B cell (primary cell): ENCODE measurements at regions not wholly inside any gene's neighbourhood (a gene's known extent, or its start where the extent isn't known, plus 50 kb on each side); places are given as distances from the start of the nearest gene placed in this dataset.

Experiments
- ATAC-seq: fragments of 200-7000 bp; cut with Tn5 transposase; one replicate; pipeline ENCODE4 v1.10.0; 2021; ENCODE audit warnings: low read depth, mild to moderate bottlenecking, moderate number of reproducible peaks, moderate library complexity
- CTCF ChIA-PET: fragments of 350-600 bp; sonication (Branson Sonifier 250); formaldehyde crosslinking; loops from one replicate; lab custom pipeline; 2021; ENCODE audit warnings: antibody characterized with exemption, inconsistent platforms; lab: Charles Lee
- POLR2A ChIA-PET: fragments of 350-600 bp; sonication (Branson Sonifier 250); formaldehyde crosslinking; loops from one replicate; lab custom pipeline; 2021; ENCODE audit warnings: antibody characterized with exemption; lab: Charles Lee
- DNase-seq: peaks from one replicate; pipeline ENCODE4 v3.0.0; 2013
- H2AFZ ChIP-seq: 2 replicates; pipeline ENCODE4 v1.6.1; 2012; ENCODE audit warnings: mild to moderate bottlenecking, low read depth, low read length; ENCODE audit not compliant: insufficient read depth, poor library complexity, severe bottlenecking
- H3K27ac ChIP-seq, 2 donors: 1 replicate in 1 of 2; 2 replicates in 1 of 2; pipeline ENCODE4 v1.5.1; 2012 to 2013; ENCODE audit warnings: low read length in 2 of 2, mild to moderate bottlenecking in 2 of 2, moderate library complexity in 1 of 2
- H3K27me3 ChIP-seq, 4 experiments: fragments of 200-600 bp in 1 of 4; sonication (generic) in 1 of 4; replicated peaks in 1 of 4; 1 replicate in 2 of 4; 2 replicates in 2 of 4; pipeline versions ENCODE4 v1.6.1 to v1.7.0; 2013 to 2016; ENCODE audit warnings: low read length in 3 of 4, mild to moderate bottlenecking in 2 of 4, mixed read lengths in 1 of 4, moderate library complexity in 1 of 4; ENCODE audit not compliant: insufficient read depth in 4 of 4, control insufficient read depth in 3 of 4; ENCODE audit errors: control extremely low read depth in 1 of 4
- H3K36me3 ChIP-seq, 2 experiments: replicated peaks in 1 of 2; 1 replicate in 1 of 2; 2 replicates in 1 of 2; pipeline versions ENCODE4 v1.6.1 to v1.7.1; 2013; ENCODE audit warnings: low read length in 1 of 2; ENCODE audit not compliant: insufficient read depth in 2 of 2, control insufficient read depth in 1 of 2; ENCODE audit errors: control extremely low read depth in 1 of 2, extremely low read depth in 1 of 2
- H3K4me1 ChIP-seq, 2 donors: fragments of 200-600 bp in 1 of 2; sonication (generic) in 1 of 2; 1 replicate in 1 of 2; 2 replicates in 1 of 2; pipeline versions ENCODE4 v1.5.1 to v1.6.1; 2013 to 2017; ENCODE audit warnings: low read length in 2 of 2; ENCODE audit not compliant: control insufficient read depth in 2 of 2, insufficient read depth in 2 of 2
- H3K4me2 ChIP-seq: replicated peaks from 2 replicates; pipeline ENCODE3; 2012; ENCODE audit warnings: mild to moderate bottlenecking, low read depth, low read length; ENCODE audit not compliant: poor library complexity, severe bottlenecking
- H3K4me3 ChIP-seq, 5 experiments: fragments of 200-600 bp in 1 of 5; sonication (generic) in 1 of 5; 1 replicate in 3 of 5; 2 replicates in 2 of 5; pipeline versions ENCODE4 v1.5.1 to v1.7.0; 2011 to 2016; ENCODE audit warnings: low read length in 4 of 5, mild to moderate bottlenecking in 4 of 5, low read depth in 2 of 5, control low read depth in 1 of 5, moderate library complexity in 1 of 5; ENCODE audit not compliant: insufficient read depth in 1 of 5; ENCODE audit errors: control extremely low read depth in 1 of 5, extremely low read depth in 1 of 5
- H3K79me2 ChIP-seq: fragments of 200-600 bp; sonication (generic); one replicate; pipeline ENCODE4 v1.6.0; 2016; ENCODE audit warnings: low read length; ENCODE audit not compliant: control insufficient read depth, insufficient read depth
- H3K9ac ChIP-seq: fragments of 200-600 bp; sonication (generic); 2 replicates; pipeline ENCODE4 v1.6.1; 2017; ENCODE audit warnings: mild to moderate bottlenecking, low read length, moderate library complexity
- H3K9me3 ChIP-seq, 3 donors: one replicate each; pipeline versions ENCODE4 v1.6.1 to v1.7.1; 2013; ENCODE audit warnings: low read length in 2 of 3; ENCODE audit not compliant: control insufficient read depth in 2 of 3, insufficient read depth in 1 of 3; ENCODE audit errors: control extremely low read depth in 1 of 3
- H4K20me1 ChIP-seq: 2 replicates; pipeline ENCODE4 v1.6.0; 2012; ENCODE audit warnings: mild to moderate bottlenecking, low read length; ENCODE audit not compliant: insufficient read depth, control insufficient read depth, poor library complexity, severe bottlenecking
- H3K27ac Mint-ChIP-seq: one replicate; pipeline ENCODE4 v1.8.0; 2021; ENCODE audit warnings: mixed read lengths
- H3K27me3 Mint-ChIP-seq: one replicate; pipeline ENCODE4 v1.8.0; 2021; ENCODE audit warnings: mixed read lengths
- H3K4me1 Mint-ChIP-seq: one replicate; pipeline ENCODE4 v1.8.0; 2021; ENCODE audit warnings: mixed read lengths
- H3K4me3 Mint-ChIP-seq: one replicate; pipeline ENCODE4 v1.8.0; 2021; ENCODE audit warnings: mixed read lengths
- H3K9me3 Mint-ChIP-seq: one replicate; pipeline ENCODE4 v1.8.0; 2022; ENCODE audit warnings: mixed read lengths; ENCODE audit not compliant: insufficient read depth
- CTCF ChIP-seq: fragments of 200-600 bp; IDR thresholded peaks from one replicate; pipeline ENCODE4 v1.8.0; 2022; ENCODE audit warnings: antibody characterized with exemption, mild to moderate bottlenecking
- EZH2 ChIP-seq: IDR thresholded peaks from 2 replicates; pipeline ENCODE4 v1.6.1; 2012; ENCODE audit warnings: borderline replicate concordance, low read depth, mild to moderate bottlenecking, moderate library complexity, low read length; ENCODE audit not compliant: insufficient read depth, poor library complexity, severe bottlenecking
- WGBS: methylation state at CpG from one replicate; pipeline ENCODE4 v1.1.5; 2013; ENCODE audit warnings: missing lambda C conversion rate; ENCODE audit not compliant: insufficient coverage; 5-methylcytosine and 5-hydroxymethylcytosine counted together
- intact Hi-C: fragments of 100-400 bp; cut with micrococcal nuclease; formaldehyde crosslinking; loops from one replicate; pipeline ENCODE4 v1.10.0; 2022

DNA sequence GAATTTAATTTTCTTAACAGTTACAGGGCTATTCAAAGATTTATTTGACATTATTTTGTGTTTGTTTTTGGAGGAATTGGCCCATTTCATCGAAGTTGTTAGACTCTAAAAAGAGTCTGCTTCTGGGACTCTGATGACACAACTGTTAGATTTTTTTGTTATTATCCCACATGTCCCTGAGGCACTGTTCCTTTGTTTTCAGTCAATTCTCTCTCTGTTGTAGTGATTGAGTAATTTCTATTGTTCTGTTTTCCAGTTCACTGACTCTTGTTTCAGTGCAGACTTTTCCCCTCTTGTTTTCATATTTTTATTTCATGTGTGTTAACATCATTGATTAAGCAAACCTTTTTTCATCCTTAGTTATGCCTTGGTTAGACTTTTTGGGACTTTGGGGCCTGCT lies 325.0 kb downstream of the ZNF326 start:
- WGBS = 60% methylated on average over 1 of the region's 1 CpG
- Mint-ChIP-seq H3K27ac (no peak overlapping the region), H3K9me3 (no peaks in the 10 kb centered on the region), H3K27me3 (peaks cover 6% of the 10 kb centered on the region), H3K4me1 (no peaks in the 10 kb centered on the region), H3K4me3 (no peak overlapping the region)
- Histone ChIP-seq H2AFZ (no peak overlapping the region), H3K36me3 (no peaks in the 10 kb centered on the region), H4K20me1 (no peaks in the 10 kb centered on the region), H3K9ac (no peak overlapping the region), H3K4me2 (no peak overlapping the region), H3K4me3 (no peak overlapping the region), H3K79me2 (no peaks in the 10 kb centered on the region), H3K4me1 (no peaks in the 10 kb centered on the region), H3K27ac (no peak overlapping the region), H3K9me3 (no peaks in the 10 kb centered on the region), H3K27me3 (no peaks in the 10 kb centered on the region)
- DNase-seq (no peak), ATAC-seq (no peak)
- CTCF ChIA-PET = no interaction called here
- TF ChIP-seq EZH2 = no peak
- TF ChIP-seq CTCF = no peak
- intact Hi-C loops = no loop called here
- POLR2A ChIA-PET = no interaction called here

- H3K4me3 Mint-ChIP-seq = no peak overlapping the region
- H3K27me3 ChIP-seq = no peaks in the 10 kb centered on the region
- no peak for TF ChIP-seq EZH2
- no peak for TF ChIP-seq CTCF
- intact Hi-C loops = no loop called here
- ChIA-PET POLR2A (no interaction called here), CTCF (no interaction called here)
- peaks cover 6% of the 10 kb centered on the region for H3K27me3 Mint-ChIP-seq
- H3K4me3 ChIP-seq = no peak overlapping the region
- no peaks in the 10 kb centered on the region for H3K9me3 Mint-ChIP-seq
- WGBS = no CpG with 5 or more reads among the region's 5 CpGs
- ATAC-seq = no peak
- H3K9ac ChIP-seq = no peak overlapping the region
- no peaks in the 10 kb centered on the region for H4K20me1 ChIP-seq
- no peak for DNase-seq
- H3K4me1 Mint-ChIP-seq = no peaks in the 10 kb centered on the region
- H3K79me2 ChIP-seq = no peaks in the 10 kb centered on the region
- H3K27ac ChIP-seq = no peak overlapping the region
- H3K4me1 ChIP-seq = no peaks in the 10 kb centered on the region
- no peak overlapping the region for H3K4me2 ChIP-seq
- no peaks in the 10 kb centered on the region for H3K9me3 ChIP-seq
- no peak overlapping the region for H3K27ac Mint-ChIP-seq
- no peak overlapping the region for H2AFZ ChIP-seq
- H3K36me3 ChIP-seq = no peaks in the 10 kb centered on the region
Measured at GRCh38 chr1:90318431-90318830, 323.5 kb downstream of the ZNF326 start.
